Kidney (tissue), 13 donors: ENCODE measurements at regions not wholly inside any gene's neighbourhood (a gene's known extent, or its start where the extent isn't known, plus 50 kb on each side); places are given as distances from the start of the nearest gene placed in this dataset.
A peak's percentile ranks its signal among the peaks of the same experiment; 100 is the strongest.

Experiments
- DNase-seq, 5 donors: peaks; one replicate each; pipeline ENCODE4 v3.0.0-alpha.2; 2013 to 2020
- FAIRE-seq: peaks from 2 replicates; lab custom pipeline; 2012; peaks lifted over from hg19 to GRCh38; lab: Jason Lieb, UNC
- H3K27ac ChIP-seq, 2 donors: one replicate each; pipeline ENCODE4 v1.7.0; 2013; ENCODE audit warnings: low read depth in 2 of 2, low read length in 2 of 2, inconsistent platforms in 1 of 2
- H3K27me3 ChIP-seq: one replicate; pipeline ENCODE4 v1.7.1; 2013; ENCODE audit warnings: low read length, inconsistent platforms; ENCODE audit not compliant: control insufficient read depth, insufficient read depth
- H3K36me3 ChIP-seq, 3 donors: one replicate each; pipeline versions ENCODE4 v1.7.0 to v1.7.1; 2013; ENCODE audit warnings: low read length in 3 of 3, control low read depth in 1 of 3, inconsistent platforms in 1 of 3; ENCODE audit not compliant: insufficient read depth in 3 of 3, control insufficient read depth in 2 of 3
- H3K4me1 ChIP-seq, 3 donors: one replicate each; pipeline versions ENCODE4 v1.7.0 to v1.7.1; 2013; ENCODE audit warnings: low read length in 3 of 3, inconsistent platforms in 1 of 3, low read depth in 1 of 3; ENCODE audit not compliant: control insufficient read depth in 2 of 3, insufficient read depth in 2 of 3
- H3K4me3 ChIP-seq, 3 donors: one replicate each; pipeline versions ENCODE4 v1.7.0 to v1.8.1; 2013; ENCODE audit warnings: low read length in 3 of 3, control low read depth in 1 of 3, inconsistent platforms in 1 of 3
- H3K9ac ChIP-seq, 3 donors: one replicate each; pipeline versions ENCODE4 v1.7.0 to v1.7.1; 2013; ENCODE audit warnings: low read length in 3 of 3, control low read depth in 1 of 3, inconsistent platforms in 1 of 3
- H3K9me3 ChIP-seq, 3 donors: one replicate each; pipeline versions ENCODE4 v1.7.0 to v1.7.1; 2013; ENCODE audit warnings: low read length in 3 of 3, control low read depth in 1 of 3, inconsistent platforms in 1 of 3; ENCODE audit not compliant: control insufficient read depth in 2 of 3, insufficient read depth in 1 of 3
- CTCF ChIP-seq: IDR thresholded peaks from 3 replicates; pipeline ENCODE4 v1.5.1; 2012; ENCODE audit warnings: mild to moderate bottlenecking, moderate library complexity, borderline replicate concordance; ENCODE audit not compliant: insufficient read depth; ENCODE audit errors: extremely low read depth
- intact Hi-C: fragments of 100-400 bp; cut with DNase I; formaldehyde crosslinking; loops from one replicate; pipeline ENCODE4 v1.11.1; 2022
- donor health status: control.
- donor health status: control.
- donor health status: control.
- donor health status: control.
- donor health status: control.
- donor health status: DM: yes; HTN: yes; CAD: no.
- donor health status: Normal renal cell carcinoma (clear cell type).

GRCh38 chr19:27793644-27794493 is 1419.1 kb downstream of the UQCRFS1 start:
- Histone ChIP-seq H3K36me3 (no peaks in the 10 kb centered on the region), H3K27me3 (no peaks in the 10 kb centered on the region), H3K27ac (peak overlapping the region; percentile 82 to 93), H3K4me1 (peaks cover 0 to 10% (median 5%) of the 10 kb centered on the region in 3 donors), H3K4me3 (peak overlapping the region; percentile 99 to 100 (median 100)), H3K9ac (peak overlapping the region; percentile 75 to 100 (median 86)), H3K9me3 (no peaks in the 10 kb centered on the region)
- no peak for FAIRE-seq
- DNase-seq = peak; percentile 94 to 98 (median 97)
- intact Hi-C loops = no loop called here
- TF ChIP-seq CTCF = no peak

- intact Hi-C loops = no loop called here
- Histone ChIP-seq H3K27me3 (no peaks in the 10 kb centered on the region), H3K9me3 (no peaks in the 10 kb centered on the region), H3K27ac (peak overlapping the region; percentile 82 to 93), H3K4me1 (peaks cover 0 to 10% (median 5%) of the 10 kb centered on the region in 3 donors), H3K36me3 (no peaks in the 10 kb centered on the region), H3K9ac (peak overlapping the region; percentile 11 to 100 (median 75)), H3K4me3 (peak overlapping the region; percentile 99 to 100 (median 100))
- TF ChIP-seq CTCF = no peak
- DNase-seq = peak; percentile 77 to 91 (median 88)
- no peak for FAIRE-seq
These were observed 1419.8 kb downstream of the UQCRFS1 start for GRCh38 chr19:27793128-27793643.

- FAIRE-seq (no peak), DNase-seq (peak in 1 of 5 donors; percentile 7)
- Histone ChIP-seq H3K9me3 (no peaks in the 10 kb centered on the region), H3K36me3 (no peaks in the 10 kb centered on the region), H3K4me1 (peaks cover 0 to 10% (median 5%) of the 10 kb centered on the region in 3 donors), H3K27ac (peak overlapping the region; percentile 82 to 93), H3K9ac (peak overlapping the region in 2 of 3 donors; percentile 75 to 100), H3K4me3 (peak overlapping the region; percentile 99 to 100 (median 100)), H3K27me3 (no peaks in the 10 kb centered on the region)
- intact Hi-C loops = no loop called here
- no peak for TF ChIP-seq CTCF
These were observed 1420.3 kb downstream of the UQCRFS1 start for GRCh38 chr19:27792576-27793127.
